HG02798 (cell line): ENCODE measurements at regions not wholly inside any gene's neighbourhood (a gene's known extent, or its start where the extent isn't known, plus 50 kb on each side); places are given as distances from the start of the nearest gene placed in this dataset.
"Not testable (repeated sequence)": the region's sequence is repeated elsewhere in the genome, so short reads cannot be mapped to it uniquely, and the experiment has no call there.

Experiments
- ATAC-seq: cut with Tn5 transposase; IDR thresholded peaks from one replicate; pipeline ENCODE4 v1.9.1; 2021; ENCODE audit warnings: mild to moderate bottlenecking; ENCODE audit not compliant: unreplicated experiment, poor library complexity

DNA sequence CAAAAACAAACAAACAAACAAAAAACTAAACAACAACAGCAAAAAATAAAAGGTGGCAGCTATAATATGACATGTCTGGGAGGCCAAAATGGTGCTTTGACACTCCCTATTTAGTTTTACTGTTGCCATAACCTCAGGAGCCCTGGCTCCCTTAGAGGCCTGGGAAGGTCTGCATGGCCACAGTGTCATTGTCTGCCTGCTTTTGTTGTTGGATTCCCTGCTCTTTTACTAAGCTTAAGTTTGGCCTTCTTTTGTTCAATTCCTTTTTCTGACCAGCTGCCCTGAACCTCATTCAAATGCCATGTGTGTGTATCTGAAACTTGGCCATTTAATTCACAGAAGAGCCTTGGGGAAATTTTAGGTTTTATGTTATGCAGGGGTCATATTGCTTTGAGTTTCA lies 458.2 kb downstream of the TMEM232 start:
- no peak for ATAC-seq

GRCh38 chr5:110268985-110269384 lies 457.5 kb downstream of the TMEM232 start:
- ATAC-seq, result no peak

GRCh38 chr5:110269478-110270142 lies 456.9 kb downstream of the TMEM232 start:
- no peak for ATAC-seq

- ATAC-seq, result no peak
Measured at GRCh38 chr5:110275878-110276277, 450.6 kb downstream of the TMEM232 start.

GRCh38 chr5:110278449-110278848 lies 448.0 kb downstream of the TMEM232 start:
- not testable (repeated sequence) for ATAC-seq

DNA sequence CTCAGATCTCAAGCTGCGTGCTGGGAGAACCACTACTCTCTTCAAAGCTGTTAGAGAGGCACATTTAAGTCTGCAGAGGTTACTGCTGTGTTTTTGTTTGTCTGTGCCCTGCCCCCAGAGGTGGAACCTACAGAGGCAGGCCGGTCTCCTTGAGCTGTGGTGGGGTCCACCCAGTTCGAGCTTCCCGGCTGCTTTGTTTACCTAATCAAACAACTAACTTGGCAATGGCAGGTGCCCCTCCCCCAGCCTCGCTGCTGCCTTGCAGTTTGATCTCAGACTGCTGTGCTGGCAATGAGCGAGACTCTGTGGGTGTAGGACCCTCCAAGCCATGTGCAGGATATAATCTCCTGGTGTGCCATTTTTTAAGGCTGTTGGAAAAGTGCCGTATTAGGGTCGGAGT lies 442.4 kb downstream of the TMEM232 start:
- not testable (repeated sequence) for ATAC-seq

DNA sequence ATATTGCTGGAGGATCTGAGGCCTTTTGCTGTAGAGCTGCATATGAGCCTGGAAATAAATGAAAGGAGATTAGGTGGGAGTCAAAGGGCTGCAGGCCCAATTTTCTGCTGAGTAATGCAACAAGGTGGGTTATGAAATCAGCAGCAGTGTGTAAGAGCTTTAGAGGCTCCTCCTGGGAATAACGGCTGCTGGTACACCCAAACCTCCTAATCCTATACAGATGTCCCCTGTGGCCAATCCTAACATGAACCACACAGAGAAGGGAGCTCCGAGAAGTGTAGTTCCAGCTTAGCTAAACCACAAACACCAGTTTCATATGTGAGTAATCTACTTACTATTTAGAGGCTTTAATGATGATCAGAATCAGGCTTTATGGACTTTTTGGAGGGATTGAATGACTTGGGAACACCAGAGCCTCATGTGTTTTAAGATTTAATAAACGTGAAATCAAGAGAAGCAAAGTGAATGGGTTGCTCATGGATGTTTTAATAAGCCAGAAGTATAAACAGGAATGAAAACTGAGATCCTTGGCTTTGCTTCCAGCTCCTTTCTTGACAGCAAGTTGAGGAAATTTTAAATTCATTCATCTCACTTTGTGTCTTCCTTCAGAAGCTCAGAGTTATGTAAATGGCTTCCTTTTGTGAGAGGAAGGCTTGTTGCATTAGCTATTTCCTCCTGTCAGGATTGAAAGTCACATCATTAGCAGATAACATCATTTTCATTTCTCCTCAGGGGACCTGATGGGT lies 437.5 kb downstream of the TMEM232 start:
- no peak for ATAC-seq

DNA sequence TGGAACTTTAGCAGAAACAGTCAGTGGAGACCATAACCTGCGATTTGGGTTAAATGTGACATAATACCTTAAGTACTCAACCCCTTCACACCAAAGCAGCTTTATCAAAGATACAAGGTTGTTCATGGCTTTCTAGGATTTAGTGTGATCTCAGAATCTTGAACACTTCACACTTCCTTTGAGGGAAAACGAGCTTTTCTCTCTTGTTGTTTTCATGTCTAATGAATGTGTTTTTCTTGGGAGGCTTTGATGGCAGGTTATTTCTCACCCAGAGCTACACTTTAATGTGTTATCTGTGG lies 437.0 kb downstream of the TMEM232 start:
- no peak for ATAC-seq

DNA sequence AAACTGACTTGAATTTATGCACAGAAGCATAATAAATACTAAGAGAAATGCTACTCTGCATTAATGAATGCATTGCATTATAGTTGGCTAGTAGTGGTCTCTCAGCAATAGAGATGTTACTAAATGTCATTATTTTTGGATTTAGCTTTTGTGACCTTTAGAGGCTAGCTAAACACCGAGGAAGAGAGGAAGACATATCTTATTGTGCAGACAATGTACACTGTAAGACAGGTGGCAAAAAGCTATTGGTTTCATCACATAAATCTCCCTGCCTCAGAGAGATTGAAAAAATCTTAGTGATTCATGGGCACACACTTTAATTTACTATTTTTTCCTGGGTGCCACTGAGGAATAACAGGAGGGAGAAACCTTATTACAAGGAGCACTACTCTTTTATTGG lies 435.9 kb downstream of the TMEM232 start:
- ATAC-seq, result no peak

DNA sequence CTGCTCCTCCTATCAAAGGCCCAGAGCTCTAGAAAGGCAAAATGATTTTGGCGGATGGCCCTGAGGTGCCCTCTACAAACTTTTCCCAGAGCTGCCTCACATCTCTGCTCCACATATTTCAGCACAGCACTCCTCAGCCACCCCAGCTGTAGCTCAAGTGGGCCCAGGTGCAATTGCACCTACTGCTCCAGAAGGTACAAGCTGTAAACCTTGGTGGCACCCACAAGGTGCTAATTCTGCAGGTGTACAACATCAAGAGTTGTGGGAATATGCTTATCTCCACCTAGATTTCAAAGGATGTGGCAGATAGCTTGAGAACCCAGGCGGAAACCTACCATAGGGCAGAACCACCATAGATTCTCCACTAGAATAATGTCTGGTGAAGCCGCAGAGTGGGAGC lies 432.2 kb downstream of the TMEM232 start:
- ATAC-seq, result no peak

DNA sequence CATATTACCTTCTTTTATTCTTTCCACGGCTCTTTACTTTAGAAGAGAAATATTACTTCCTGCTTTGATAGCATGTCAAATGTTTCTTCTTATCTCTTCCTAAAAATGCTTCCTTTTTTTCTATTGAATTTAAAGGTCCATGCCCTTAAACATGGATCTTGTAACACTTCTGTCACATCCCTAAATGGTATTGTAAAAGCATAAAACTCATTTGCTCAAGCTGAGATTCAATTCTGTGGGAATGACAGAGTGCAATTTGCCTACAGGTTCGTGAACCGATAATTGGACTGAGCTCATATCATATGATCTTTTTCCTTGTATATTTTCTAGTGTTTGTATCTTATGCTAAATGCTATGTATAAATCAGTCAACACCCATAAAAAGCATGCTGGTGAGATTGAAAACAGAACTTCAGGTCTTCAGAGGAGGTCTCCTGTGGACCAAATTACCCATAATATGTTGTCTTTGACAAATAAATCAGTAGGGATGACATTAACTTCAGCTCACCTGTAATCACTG lies 429.3 kb downstream of the TMEM232 start:
- ATAC-seq, result no peak

DNA sequence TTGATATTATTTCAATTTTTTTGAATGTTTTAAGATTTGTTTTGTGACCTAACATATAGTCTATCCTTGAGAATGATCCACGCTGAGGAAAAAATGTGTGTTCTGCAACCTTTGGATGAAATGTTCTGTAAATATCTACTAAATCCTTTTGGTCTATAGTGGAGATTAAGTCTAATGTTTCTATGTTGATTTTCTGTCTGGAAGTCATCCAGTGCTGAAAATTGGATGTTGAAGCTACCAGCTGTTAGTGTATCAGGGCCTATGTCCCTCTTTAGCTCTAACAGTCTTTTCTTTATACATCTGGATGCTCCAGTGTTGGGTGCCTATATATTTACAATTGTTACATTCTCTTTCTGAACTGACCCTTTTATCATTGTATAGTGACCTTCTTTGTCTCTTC lies 422.3 kb downstream of the TMEM232 start:
- no peak for ATAC-seq

DNA sequence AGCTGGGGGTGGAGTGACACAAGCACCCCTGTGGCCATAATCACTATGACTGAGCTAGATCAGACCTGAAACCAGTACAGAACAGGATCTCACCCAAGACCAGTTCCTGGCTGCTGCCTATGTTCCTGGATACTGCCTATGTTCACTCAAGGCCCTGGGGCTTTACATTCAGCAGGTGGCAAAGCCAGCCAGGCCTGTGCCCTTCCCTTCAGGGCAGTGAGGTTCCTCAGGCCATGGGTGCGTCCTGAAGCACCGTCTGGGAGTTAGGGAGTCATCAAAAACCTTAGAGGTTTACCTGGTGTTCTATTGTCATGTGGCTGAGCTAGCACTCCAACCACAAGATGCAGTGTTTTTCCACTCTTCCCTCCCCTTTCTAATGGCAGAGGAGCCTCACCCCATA lies 419.8 kb downstream of the TMEM232 start:
- ATAC-seq, result no peak

- ATAC-seq, result no peak
Measured at GRCh38 chr5:110309222-110309621, 417.2 kb downstream of the TMEM232 start.

GRCh38 chr5:110316566-110316965 lies 409.9 kb downstream of the TMEM232 start:
- ATAC-seq, result not testable (repeated sequence)

DNA sequence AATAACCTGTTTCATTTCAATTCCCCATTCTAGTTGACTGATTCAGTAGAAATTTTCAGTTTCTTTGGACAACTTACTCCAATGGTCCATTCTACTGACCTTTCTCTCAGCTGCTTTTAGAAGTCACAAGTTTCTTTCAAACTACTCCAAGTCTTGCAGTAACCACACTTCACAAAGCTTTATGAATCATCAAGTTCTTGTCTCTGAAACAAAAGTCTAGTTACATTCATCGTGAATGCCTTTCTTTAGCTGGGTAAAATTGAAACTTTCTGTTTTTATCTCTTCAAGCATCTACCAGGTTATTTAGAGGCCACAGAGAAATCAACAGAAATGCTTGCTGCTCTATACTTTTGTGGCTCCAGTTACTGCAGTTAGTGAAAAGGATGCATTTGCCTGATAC lies 405.4 kb downstream of the TMEM232 start:
- no peak for ATAC-seq

DNA sequence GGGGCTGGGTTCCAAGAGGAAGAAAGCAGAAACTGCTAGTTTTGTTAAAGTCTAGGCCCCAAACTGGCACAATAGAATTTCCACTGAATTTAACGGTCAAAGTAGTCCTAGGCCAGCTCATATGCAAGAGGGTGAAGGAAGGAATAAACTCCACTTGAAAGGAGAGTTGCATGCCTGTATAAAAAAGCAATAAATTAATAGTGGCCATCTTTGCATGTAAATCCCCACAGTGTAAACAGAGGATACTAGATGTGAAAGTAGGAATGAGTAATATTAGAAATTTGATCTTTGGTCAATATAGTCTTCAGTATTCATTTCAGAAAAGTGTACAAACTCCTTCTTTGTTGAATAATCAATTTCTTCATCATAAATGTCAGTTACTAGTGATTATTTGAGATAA lies 403.1 kb downstream of the TMEM232 start:
- no peak for ATAC-seq

GRCh38 chr5:110323832-110324231 lies 402.6 kb downstream of the TMEM232 start:
- no peak for ATAC-seq

- no peak for ATAC-seq
Measured at GRCh38 chr5:110324876-110325275, 401.6 kb downstream of the TMEM232 start.

- no peak for ATAC-seq
Measured at GRCh38 chr5:110329955-110330525, 396.4 kb downstream of the TMEM232 start.

DNA sequence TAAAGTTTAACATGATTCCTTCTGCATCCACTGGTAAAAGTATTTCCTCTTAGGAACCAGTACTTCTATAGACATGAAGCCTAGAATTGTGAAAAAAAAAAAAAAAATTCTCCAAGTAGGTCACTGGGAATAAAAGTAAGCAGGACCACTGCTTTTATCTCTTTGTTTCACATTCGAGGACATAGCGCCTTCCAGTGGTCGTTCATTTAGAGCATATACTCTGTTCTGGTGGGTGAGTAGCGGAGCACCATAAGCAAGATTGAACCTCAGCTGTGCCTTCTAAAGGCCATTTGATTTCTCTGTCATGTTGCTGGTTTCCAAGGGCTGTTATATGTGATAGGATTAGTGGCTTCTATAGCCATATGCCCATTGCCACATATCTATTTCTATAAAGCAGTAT lies 393.1 kb downstream of the TMEM232 start:
- no peak for ATAC-seq
